ENCODE measurements at regions not wholly inside any gene's neighbourhood (a gene's known extent, or its start where the extent isn't known, plus 50 kb on each side); places are given as distances from the start of the nearest gene placed in this dataset.

- intact Hi-C loops (cut with micrococcal nuclease), result no loop called here
- peaks cover 5% of the 10 kb centered on the region for H3K4me1 ChIP-seq
- TF ChIP-seq CTCF (IDR thresholded peaks at IDR 0.05; ENCODE audit: borderline replicate concordance), result no peak
Observed at GRCh38 chr6:106778943-106779342, 149.6 kb downstream of the QRSL1 start.

GRCh38 chr6:106773996-106774629 is 144.7 kb downstream of the QRSL1 start:
- Histone ChIP-seq H3K27ac (replicated peaks) (no peak overlapping the region), H3K4me3 (no peak overlapping the region), H3K36me3 (no peaks in the 10 kb centered on the region), H3K4me1 (no peaks in the 10 kb centered on the region), H3K27me3 (ENCODE audit: low read depth) (no peaks in the 10 kb centered on the region), H3K9me3 (replicated peaks) (peaks cover 21% of the 10 kb centered on the region)
- TF ChIP-seq CTCF (IDR thresholded peaks at IDR 0.05; ENCODE audit: borderline replicate concordance), result no peak
- no peak for DNase-seq
- intact Hi-C loops (cut with micrococcal nuclease), result no loop called here

More at GRCh38 chr6:106778943-106779342, 149.6 kb downstream of the QRSL1 start:
- H3K36me3 ChIP-seq, result no peaks in the 10 kb centered on the region
- no peaks in the 10 kb centered on the region for H3K9me3 ChIP-seq (replicated peaks)
- H3K4me3 ChIP-seq, result no peak overlapping the region
- H3K27ac ChIP-seq (replicated peaks), result no peak overlapping the region
- H3K27me3 ChIP-seq (ENCODE audit: low read depth), result peaks cover 5% of the 10 kb centered on the region
- no peak for DNase-seq

- DNase-seq, result no peak
Observed at GRCh38 chr6:106773522-106773921, 144.1 kb downstream of the QRSL1 start.

GRCh38 chr6:106772270-106773142 is 143.1 kb downstream of the QRSL1 start:
- H3K4me3 ChIP-seq, result no peak overlapping the region
- H3K4me1 ChIP-seq, result no peaks in the 10 kb centered on the region
- intact Hi-C loops (cut with micrococcal nuclease), result no loop called here
- H3K27ac ChIP-seq (replicated peaks), result no peak overlapping the region
- H3K36me3 ChIP-seq, result no peaks in the 10 kb centered on the region
- H3K9me3 ChIP-seq (replicated peaks), result peaks cover 23% of the 10 kb centered on the region
- H3K27me3 ChIP-seq (ENCODE audit: low read depth), result no peaks in the 10 kb centered on the region
- no peak for TF ChIP-seq CTCF (IDR thresholded peaks at IDR 0.05; ENCODE audit: borderline replicate concordance)
- no peak for DNase-seq

More at GRCh38 chr6:106773522-106773921, 144.1 kb downstream of the QRSL1 start:
- Histone ChIP-seq H3K9me3 (replicated peaks) (peaks cover 23% of the 10 kb centered on the region), H3K27me3 (ENCODE audit: low read depth) (no peaks in the 10 kb centered on the region), H3K4me1 (no peaks in the 10 kb centered on the region), H3K27ac (replicated peaks) (no peak overlapping the region), H3K4me3 (no peak overlapping the region), H3K36me3 (no peaks in the 10 kb centered on the region)
- no peak for TF ChIP-seq CTCF (IDR thresholded peaks at IDR 0.05; ENCODE audit: borderline replicate concordance)
- intact Hi-C loops (cut with micrococcal nuclease), result no loop called here

- no peak for TF ChIP-seq CTCF (IDR thresholded peaks at IDR 0.05; ENCODE audit: borderline replicate concordance)
- Histone ChIP-seq H3K36me3 (no peaks in the 10 kb centered on the region), H3K9me3 (replicated peaks) (peaks cover 23% of the 10 kb centered on the region), H3K4me1 (no peaks in the 10 kb centered on the region), H3K27ac (replicated peaks) (no peak overlapping the region), H3K27me3 (ENCODE audit: low read depth) (no peaks in the 10 kb centered on the region), H3K4me3 (no peak overlapping the region)
- no peak for DNase-seq
- intact Hi-C loops (cut with micrococcal nuclease), result no loop called here
Observed at GRCh38 chr6:106771822-106772221, 142.4 kb downstream of the QRSL1 start.

Measured in left ventricle myocardium inferior (tissue), 1 donor.